ENCODE measurements at regions not wholly inside any gene's neighbourhood (a gene's known extent, or its start where the extent isn't known, plus 50 kb on each side); places are given as distances from the start of the nearest gene placed in this dataset.

DNA sequence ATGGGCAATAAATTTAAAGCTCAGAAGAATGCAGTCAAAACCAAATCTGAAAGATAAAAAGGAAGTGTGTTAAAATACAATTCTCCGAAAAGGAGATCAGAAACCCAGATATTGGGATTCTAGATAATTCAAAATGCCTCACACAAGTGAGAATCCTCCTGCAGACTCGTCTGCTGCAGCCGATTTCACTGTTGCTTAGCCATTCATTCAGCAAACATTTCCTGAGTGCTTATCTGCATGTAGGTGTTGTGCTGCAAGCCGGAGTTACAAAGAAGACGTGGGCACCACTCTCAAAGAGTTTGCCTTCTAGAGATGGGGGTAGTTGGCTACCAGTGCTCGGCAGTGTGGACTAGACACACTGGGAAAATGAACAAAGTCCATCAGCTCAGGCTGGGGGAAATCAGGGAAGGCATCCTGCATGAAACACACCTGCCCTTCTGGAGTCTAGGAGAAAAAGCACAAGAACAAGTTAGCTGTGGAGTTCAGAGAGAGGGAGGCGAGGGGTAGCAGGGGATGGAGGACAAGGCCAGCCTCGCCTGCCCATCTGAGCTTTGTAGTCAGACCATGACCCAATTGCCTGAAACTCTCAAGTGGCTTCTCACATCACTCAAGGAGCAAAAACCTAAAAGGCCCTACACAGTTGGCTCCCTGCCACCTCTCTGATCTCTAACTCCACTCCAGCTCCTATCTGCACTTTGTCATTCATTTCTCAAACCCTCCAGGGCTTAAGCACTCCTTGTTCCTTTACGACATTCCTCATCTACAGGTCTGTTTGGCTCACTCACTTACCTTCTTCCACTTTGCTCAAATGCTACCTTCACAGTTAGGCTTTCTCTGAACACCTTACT, 310.0 kb upstream of the DDHD1 start:
- 88 to 95% (median 92%) methylated on average over 9 of the region's 9 CpGs for WGBS, 3 donors
- intact Hi-C loops (cut with DNase I) = no loop called here
- Histone ChIP-seq H3K27ac (no peak overlapping the region), H3K4me1 (ENCODE audit: insufficient read depth) (no peaks in the 10 kb centered on the region), H3K9me3 (no peaks in the 10 kb centered on the region), H3K27me3 (no peaks in the 10 kb centered on the region), H3K36me3 (no peaks in the 10 kb centered on the region), H3K4me3 (no peak overlapping the region)
- TF ChIP-seq EP300 (IDR thresholded peaks at IDR 0.05) (no peak), POLR2A (IDR thresholded peaks at IDR 0.05) (no peak), CTCF (IDR thresholded peaks at IDR 0.05) (no peak)
- no peak for DNase-seq

DNA sequence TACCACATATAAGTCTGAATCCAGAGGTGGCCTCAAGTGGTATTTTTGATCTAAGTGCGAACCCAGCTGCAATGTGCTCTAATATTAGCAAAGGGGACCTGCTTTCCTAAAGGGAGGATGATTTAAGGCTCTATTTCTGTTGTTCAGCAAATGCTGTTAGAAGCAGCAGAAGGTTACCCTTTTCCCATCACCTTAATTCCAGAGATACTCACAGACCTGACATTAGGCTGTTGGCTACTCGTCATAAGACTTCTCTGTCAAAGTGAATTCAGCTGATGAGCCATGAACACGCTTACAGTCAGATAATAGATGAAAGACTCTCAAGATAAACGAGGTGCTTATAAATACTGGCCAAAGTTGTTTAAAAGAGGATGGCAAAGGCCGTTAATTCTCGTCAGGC, 308.7 kb upstream of the DDHD1 start:
- Histone ChIP-seq H3K4me3 (no peak overlapping the region), H3K9me3 (no peaks in the 10 kb centered on the region), H3K36me3 (no peaks in the 10 kb centered on the region), H3K4me1 (ENCODE audit: insufficient read depth) (no peaks in the 10 kb centered on the region), H3K27me3 (no peaks in the 10 kb centered on the region), H3K27ac (no peak overlapping the region)
- DNase-seq = no peak
- WGBS, 3 donors = 46 to 67% (median 61%) methylated on average over 6 of the region's 6 CpGs
- TF ChIP-seq POLR2A (IDR thresholded peaks at IDR 0.05) = no peak
- intact Hi-C loops (cut with DNase I) = no loop called here

- no peak for TF ChIP-seq CTCF (IDR thresholded peaks at IDR 0.05)
- no peak for TF ChIP-seq POLR2A (IDR thresholded peaks at IDR 0.05)
- no peak for TF ChIP-seq EP300 (IDR thresholded peaks at IDR 0.05)
- Histone ChIP-seq H3K4me1 (ENCODE audit: insufficient read depth) (no peaks in the 10 kb centered on the region), H3K4me3 (no peak overlapping the region), H3K27me3 (no peaks in the 10 kb centered on the region), H3K36me3 (no peaks in the 10 kb centered on the region), H3K27ac (no peak overlapping the region), H3K9me3 (no peaks in the 10 kb centered on the region)
- intact Hi-C loops (cut with DNase I) = no loop called here
- 36 to 71% (median 54%) methylated on average over 1 of the region's 1 CpG for WGBS, 3 donors
- no peak for DNase-seq
Observed at GRCh38 chr14:53460544-53460943, 307.4 kb upstream of the DDHD1 start.

GRCh38 chr14:53458368-53458814, 305.3 kb upstream of the DDHD1 start:
- no peak for TF ChIP-seq POLR2A (IDR thresholded peaks at IDR 0.05)
- no peak for TF ChIP-seq CTCF (IDR thresholded peaks at IDR 0.05)
- no peak for TF ChIP-seq EP300 (IDR thresholded peaks at IDR 0.05)
- H3K9me3 ChIP-seq = no peaks in the 10 kb centered on the region
- 26 to 39% (median 34%) methylated on average over 2 of the region's 2 CpGs for WGBS, 3 donors
- no peak for DNase-seq
- H3K27me3 ChIP-seq = no peaks in the 10 kb centered on the region
- no peaks in the 10 kb centered on the region for H3K36me3 ChIP-seq
- no peak overlapping the region for H3K4me3 ChIP-seq
- H3K27ac ChIP-seq = no peak overlapping the region
- no peaks in the 10 kb centered on the region for H3K4me1 ChIP-seq (ENCODE audit: insufficient read depth)
- intact Hi-C loops (cut with DNase I) = no loop called here

- TF ChIP-seq CTCF (IDR thresholded peaks at IDR 0.05) (no peak), EP300 (IDR thresholded peaks at IDR 0.05) (no peak), POLR2A (IDR thresholded peaks at IDR 0.05) (no peak)
Observed at GRCh38 chr14:53456931-53457330, 303.8 kb upstream of the DDHD1 start.

More at GRCh38 chr14:53456931-53457330, 303.8 kb upstream of the DDHD1 start:
- DNase-seq = no peak
- no peaks in the 10 kb centered on the region for H3K9me3 ChIP-seq
- intact Hi-C loops (cut with DNase I) = no loop called here
- no peaks in the 10 kb centered on the region for H3K4me1 ChIP-seq (ENCODE audit: insufficient read depth)
- no peak overlapping the region for H3K4me3 ChIP-seq
- no peaks in the 10 kb centered on the region for H3K36me3 ChIP-seq
- H3K27ac ChIP-seq = no peak overlapping the region
- 50 to 74% (median 55%) methylated on average over 1 of the region's 1 CpG for WGBS, 3 donors
- H3K27me3 ChIP-seq = no peaks in the 10 kb centered on the region

Data from ovary (tissue), 7 donors.